ENCODE measurements at regions not wholly inside any gene's neighbourhood (a gene's known extent, or its start where the extent isn't known, plus 50 kb on each side); places are given as distances from the start of the nearest gene placed in this dataset.

DNA sequence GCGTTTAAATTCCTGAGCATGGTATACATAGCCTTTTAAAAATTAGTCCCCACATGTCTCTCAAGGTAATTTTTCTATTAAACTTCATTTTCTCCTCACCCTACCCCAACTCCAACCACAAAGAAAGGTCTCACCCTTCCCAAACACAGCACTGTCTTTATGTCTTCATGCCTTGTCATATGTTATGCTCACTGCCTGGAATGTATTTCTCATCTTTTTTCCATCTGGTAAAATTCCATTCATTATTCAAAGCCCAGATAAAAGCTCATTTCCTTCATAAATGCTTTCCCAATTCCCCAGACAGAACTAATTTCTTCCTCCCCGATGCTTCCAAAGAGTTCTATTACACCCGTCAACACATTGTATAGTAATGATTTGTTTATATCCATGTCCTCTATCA, 302.0 kb downstream of the ALDH8A1 start:
- TF ChIP-seq EZH2 (IDR thresholded peaks at IDR 0.05; ENCODE audit: insufficient read depth, poor library complexity, severe bottlenecking): no peak
- TF ChIP-seq EZH2phosphoT487 (IDR thresholded peaks at IDR 0.05; ENCODE audit: insufficient read depth, low read depth): no peak
